K562 (cell line): ENCODE measurements at regions not wholly inside any gene's neighbourhood (a gene's known extent, or its start where the extent isn't known, plus 50 kb on each side); places are given as distances from the start of the nearest gene placed in this dataset.
A peak's percentile ranks its signal among the peaks of the same experiment; 100 is the strongest.

Source experiments
- ATAC-seq: fragments of 200-7000 bp; cut with Tn5 transposase; 3 replicates; pipeline ENCODE4 v1.9.1; 2020; ENCODE audit warnings: moderate library complexity
- BruUV-seq: library from RNA; stranded (reverse); fragments of 400-500 nt; replicated peaks from 2 replicates; lab custom pipeline; 2021; lab: Mats Ljungman, UMichigan
- CTCF ChIA-PET: fragments of 300-600 bp; formaldehyde crosslinking; extraction: SDS; loops from one replicate; lab custom pipeline; 2021; ENCODE audit warnings: low intra/inter-chr PET ratio; lab: Yijun Ruan, JAX
- POLR2A ChIA-PET: fragments of 300-600, 350-650 bp; sonication (Branson Sonifier 250); formaldehyde crosslinking; extraction: SDS; loops from one replicate; lab custom pipeline; 2021; ENCODE audit warnings: antibody characterized with exemption, inconsistent platforms; lab: Yijun Ruan, JAX
- DNase-seq, 4 experiments: peaks; one replicate each; pipeline versions ENCODE4 v3.0.0 to v3.0.0-alpha.2; 2011 to 2018; ENCODE audit warnings: low spot score in 3 of 4, mixed read lengths in 3 of 4; ENCODE audit errors: extremely low read depth in 1 of 4
- FAIRE-seq: peaks from 2 replicates; lab custom pipeline; 2011; peaks lifted over from hg19 to GRCh38; lab: Jason Lieb, UNC
- H2AFZ ChIP-seq: 2 replicates; pipeline ENCODE4 v1.6.0; 2011; ENCODE audit warnings: low read depth, low read length, control low read depth, inconsistent platforms
- H3K27ac ChIP-seq: fragments of 200-600 bp; 3 replicates; pipeline ENCODE4 v1.8.0; 2011; ENCODE audit warnings: low read depth, mild to moderate bottlenecking, control low read depth, inconsistent platforms, low read length, moderate library complexity, mixed read lengths; ENCODE audit errors: extremely low read depth
- H3K27me3 ChIP-seq, 2 experiments: fragments of 300-600 bp in 1 of 2; 2 replicates in 1 of 2; 3 replicates in 1 of 2; pipeline versions ENCODE4 v1.6.0 to v1.8.0; 2011; ENCODE audit warnings: inconsistent platforms in 2 of 2, low read length in 2 of 2, mild to moderate bottlenecking in 1 of 2, mixed read lengths in 1 of 2, moderate library complexity in 1 of 2; ENCODE audit not compliant: control insufficient read depth in 2 of 2, insufficient read depth in 2 of 2
- H3K36me3 ChIP-seq: fragments of 300-600 bp; 3 replicates; pipeline ENCODE4 v1.8.0; 2011; ENCODE audit warnings: mild to moderate bottlenecking, low read length, inconsistent platforms; ENCODE audit not compliant: control insufficient read depth, insufficient read depth
- H3K4me1 ChIP-seq, 2 experiments: fragments of 200-600 bp in 1 of 2; replicated peaks in 1 of 2; 2 replicates in 1 of 2; 3 replicates in 1 of 2; pipeline versions ENCODE4 v1.5.1 to v1.8.0; 2011; ENCODE audit warnings: inconsistent platforms in 2 of 2, low read length in 2 of 2, mild to moderate bottlenecking in 1 of 2, mixed read lengths in 1 of 2, moderate library complexity in 1 of 2; ENCODE audit not compliant: control insufficient read depth in 2 of 2, insufficient read depth in 2 of 2
- H3K4me2 ChIP-seq: 2 replicates; pipeline ENCODE4 v1.6.1; 2011; ENCODE audit warnings: low read length, control low read depth, inconsistent platforms, mixed read lengths; ENCODE audit not compliant: insufficient read depth
- H3K4me3 ChIP-seq: fragments of 200-600 bp; sonication (generic), shearing (Covaris generic); 2 replicates; pipeline ENCODE4 v1.5.1; 2016; ENCODE audit warnings: control low read depth, inconsistent platforms
- H3K79me2 ChIP-seq: fragments of 200-600 bp; 3 replicates; pipeline ENCODE4 v1.8.0; 2011; ENCODE audit warnings: low read length, inconsistent platforms; ENCODE audit not compliant: control insufficient read depth, insufficient read depth
- H3K9ac ChIP-seq, 2 experiments: 2 replicates each; pipeline versions ENCODE4 v1.6.0 to v1.6.1; 2011; ENCODE audit warnings: low read depth in 2 of 2, low read length in 2 of 2, control low read depth in 1 of 2, inconsistent platforms in 1 of 2, mild to moderate bottlenecking in 1 of 2, mixed read lengths in 1 of 2; ENCODE audit not compliant: insufficient read depth in 1 of 2
- H3K9me1 ChIP-seq: one replicate; pipeline ENCODE4 v1.6.0; 2011; ENCODE audit warnings: inconsistent platforms, mild to moderate bottlenecking, low read length, moderate library complexity; ENCODE audit not compliant: control insufficient read depth, insufficient read depth
- H3K9me3 ChIP-seq: replicated peaks from 2 replicates; pipeline ENCODE4 v1.5.1; 2011; ENCODE audit warnings: low read depth, low read length, inconsistent platforms; ENCODE audit not compliant: control insufficient read depth, insufficient read depth
- H4K20me1 ChIP-seq: replicated peaks from 2 replicates; pipeline ENCODE4 v1.6.1; 2011; ENCODE audit warnings: low read length, inconsistent platforms, mixed read lengths; ENCODE audit not compliant: control insufficient read depth, insufficient read depth
- FOXK2 ChIP-seq, 2 experiments: fragments of 450-650 bp; IDR thresholded peaks in 1 of 2; conservative IDR thresholded peaks in 1 of 2; 2 replicates each; pipeline ENCODE4 v1.6.1; 2016; ENCODE audit warnings: low read depth in 2 of 2, mild to moderate bottlenecking in 1 of 2
- GTF2A2 ChIP-seq: IDR thresholded peaks from 2 replicates; pipeline ENCODE4 v1.6.1; 2016; ENCODE audit warnings: mild to moderate bottlenecking, missing genetic modification characterization, missing compliant biosample characterization
- HDAC2 ChIP-seq: fragments of 450-650 bp; IDR thresholded peaks from 2 replicates; pipeline ENCODE4 v1.6.1; 2016; ENCODE audit warnings: mild to moderate bottlenecking
- MEF2A ChIP-seq: IDR thresholded peaks from 2 replicates; pipeline ENCODE4 v1.6.1; 2011; ENCODE audit warnings: low read depth, mild to moderate bottlenecking, low read length, moderate library complexity; ENCODE audit not compliant: control insufficient read depth
- NKRF ChIP-seq: fragments of 450-650 bp; IDR thresholded peaks from 2 replicates; pipeline ENCODE4 v1.6.1; 2016; ENCODE audit warnings: borderline replicate concordance
- NR4A1 ChIP-seq, 2 experiments: fragments of 250-450 bp in 1 of 2; fragments of 450-650 bp in 1 of 2; sonication (Bioruptor Pico) in 1 of 2; IDR thresholded peaks; 2 replicates each; pipeline versions ENCODE4 v1.4.0 to v1.6.1; 2016 to 2020; ENCODE audit warnings: mild to moderate bottlenecking in 2 of 2, missing compliant biosample characterization in 1 of 2, missing genetic modification characterization in 1 of 2, moderate library complexity in 1 of 2
- RFX1 ChIP-seq: fragments of 450-650 bp; IDR thresholded peaks from 2 replicates; pipeline ENCODE4 v1.6.1; 2016; ENCODE audit warnings: mild to moderate bottlenecking, moderate library complexity
- RFX5 ChIP-seq: IDR thresholded peaks from 2 replicates; pipeline ENCODE4 v1.6.1; 2011; ENCODE audit warnings: low read depth, mild to moderate bottlenecking, improper control_type of control experiment, low read length
- TSC22D4 ChIP-seq: fragments of 450-650 bp; IDR thresholded peaks from 2 replicates; pipeline ENCODE4 v1.6.1; 2016; ENCODE audit warnings: missing genetic modification characterization, missing biosample characterization, control low read depth
- ZBTB1 ChIP-seq: sonication (generic); formaldehyde crosslinking; IDR thresholded peaks from 2 replicates; pipeline ENCODE4 v1.8.1; 2023; ENCODE audit warnings: missing genetic modification reagents, low read depth, mild to moderate bottlenecking, borderline replicate concordance
- ZNF263 ChIP-seq: sonication (generic); formaldehyde crosslinking; IDR thresholded peaks from 2 replicates; pipeline ENCODE4 v1.8.0; 2022; ENCODE audit warnings: mild to moderate bottlenecking, missing genetic modification reagents, borderline replicate concordance
- WGBS: fragments of 100-300 bp; shearing (Covaris generic); methylation state at CpG from one replicate; pipeline ENCODE4 v1.1.6; 2016; ENCODE audit warnings: low coverage, mixed read lengths; ENCODE audit not compliant: insufficient coverage; ENCODE audit errors: missing lambda C conversion rate; 5-methylcytosine and 5-hydroxymethylcytosine counted together
- in situ Hi-C: fragments of 300-500 bp; cut with MboI; formaldehyde crosslinking; loops from 4 replicates; pipeline ENCODE4 v1.15.0; 2018; ENCODE audit warnings: inconsistent platforms, mixed read lengths
- intact Hi-C: fragments of 100-400 bp; cut with micrococcal nuclease; formaldehyde crosslinking; loops from 2 replicates; pipeline ENCODE4 v1.14.2; 2022
- TF ChIP-seq, protein P1 (sequence below): sonication (generic); formaldehyde crosslinking; IDR thresholded peaks from 2 replicates; pipeline ENCODE4 v1.8.1; 2022; ENCODE audit warnings: missing genetic modification reagents

DNA sequence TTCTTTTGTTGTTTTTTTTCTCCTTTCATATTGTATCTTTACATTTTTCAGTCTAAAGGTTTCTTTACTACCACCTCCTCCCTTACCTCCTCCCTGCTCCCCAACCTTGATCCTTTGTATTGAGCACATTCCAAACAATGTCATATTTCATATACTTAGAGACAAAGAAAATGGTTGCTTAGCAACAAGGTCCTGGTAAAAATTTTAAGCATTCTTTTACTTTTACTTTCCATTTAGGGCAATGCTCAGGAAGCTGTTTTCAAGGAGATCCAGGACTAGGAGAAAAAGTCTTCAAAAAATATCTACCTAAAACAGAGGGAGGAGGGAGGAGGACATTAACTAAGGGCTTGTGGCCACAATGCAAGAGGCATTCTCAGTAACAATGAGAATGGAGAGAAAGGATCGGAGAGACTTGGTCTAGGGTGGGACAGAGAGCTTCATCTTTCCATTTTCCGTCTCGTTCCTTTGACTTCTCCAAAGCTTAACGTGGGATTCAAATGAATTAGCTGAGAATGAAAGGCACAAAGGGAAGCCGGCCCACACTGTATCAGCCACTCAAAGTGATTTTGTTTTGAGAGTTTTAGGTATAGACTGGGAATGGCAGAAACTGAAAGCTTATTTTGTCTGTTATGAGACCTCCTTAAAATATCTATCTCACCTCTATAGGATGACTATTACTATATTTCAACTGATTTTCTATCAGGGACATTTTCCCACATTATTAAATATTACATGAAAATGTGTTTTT lies 455.7 kb downstream of the RAB38 start:
- ChIA-PET CTCF (no interaction called here), POLR2A (no interaction called here)
- no peaks in the 10 kb centered on the region for H3K4me1 ChIP-seq
- no peaks in the 10 kb centered on the region for H3K9me1 ChIP-seq
- in situ Hi-C loops (no loop called here), intact Hi-C loops (no loop called here)
- no peaks in the 10 kb centered on the region for H3K36me3 ChIP-seq
- no peak overlapping the region for H3K4me3 ChIP-seq
- no peaks in the 10 kb centered on the region for H3K79me2 ChIP-seq
- H3K27me3 ChIP-seq, result no peaks in the 10 kb centered on the region
- no peak overlapping the region for H3K9ac ChIP-seq
- no peaks in the 10 kb centered on the region for H4K20me1 ChIP-seq
- no peak overlapping the region for H3K27ac ChIP-seq
- no TSS peak for BruUV-seq
- H3K9me3 ChIP-seq, result no peaks in the 10 kb centered on the region
- 0% methylated on average over 5 of the region's 5 CpGs for WGBS
- DNase-seq, result no peak
- no peak overlapping the region for H3K4me2 ChIP-seq
- H2AFZ ChIP-seq, result no peak overlapping the region
- ATAC-seq, result no peak
- no peak for FAIRE-seq
- TF ChIP-seq ZBTB1 (CRISPR knock-in tag) (no peak), RFX1 (peak; percentile 57)
- TF ChIP-seq, protein P1, sequence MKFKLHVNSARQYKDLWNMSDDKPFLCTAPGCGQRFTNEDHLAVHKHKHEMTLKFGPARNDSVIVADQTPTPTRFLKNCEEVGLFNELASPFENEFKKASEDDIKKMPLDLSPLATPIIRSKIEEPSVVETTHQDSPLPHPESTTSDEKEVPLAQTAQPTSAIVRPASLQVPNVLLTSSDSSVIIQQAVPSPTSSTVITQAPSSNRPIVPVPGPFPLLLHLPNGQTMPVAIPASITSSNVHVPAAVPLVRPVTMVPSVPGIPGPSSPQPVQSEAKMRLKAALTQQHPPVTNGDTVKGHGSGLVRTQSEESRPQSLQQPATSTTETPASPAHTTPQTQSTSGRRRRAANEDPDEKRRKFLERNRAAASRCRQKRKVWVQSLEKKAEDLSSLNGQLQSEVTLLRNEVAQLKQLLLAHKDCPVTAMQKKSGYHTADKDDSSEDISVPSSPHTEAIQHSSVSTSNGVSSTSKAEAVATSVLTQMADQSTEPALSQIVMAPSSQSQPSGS (CRISPR knock-in tag), result no peak

DNA sequence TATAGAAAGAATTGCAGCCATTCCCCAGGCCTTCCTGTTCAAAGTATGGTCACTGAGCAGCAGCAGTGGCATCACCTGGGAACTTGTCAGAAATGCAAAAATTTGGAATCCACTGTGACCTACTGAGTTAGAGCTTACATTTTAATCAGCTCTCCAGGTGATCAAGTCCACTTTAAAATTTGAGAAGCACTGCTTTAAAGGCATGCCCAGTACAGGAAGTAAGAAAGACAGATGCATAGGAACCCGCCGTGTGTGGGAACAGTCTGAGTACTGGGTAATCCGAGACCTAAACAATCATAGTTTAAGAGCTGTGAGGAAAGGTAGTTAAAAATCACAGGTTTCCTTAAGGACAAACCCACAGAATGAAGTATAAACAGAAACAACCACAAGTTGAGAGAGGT lies 462.4 kb downstream of the RAB38 start:
- BruUV-seq, result no TSS peak
- POLR2A ChIA-PET, result no interaction called here
- Histone ChIP-seq H3K27me3 (no peaks in the 10 kb centered on the region), H3K9me1 (no peaks in the 10 kb centered on the region), H3K9me3 (no peaks in the 10 kb centered on the region), H3K4me3 (no peak overlapping the region), H3K79me2 (no peaks in the 10 kb centered on the region), H3K27ac (no peak overlapping the region), H4K20me1 (no peaks in the 10 kb centered on the region), H3K36me3 (no peaks in the 10 kb centered on the region), H3K4me2 (no peak overlapping the region), H3K4me1 (no peaks in the 10 kb centered on the region), H3K9ac (no peak overlapping the region), H2AFZ (no peak overlapping the region)
- ATAC-seq, result no peak
- no peak for FAIRE-seq
- no peak for DNase-seq
- CTCF ChIA-PET, result no interaction called here
- WGBS, result 0% methylated on average over 3 of the region's 3 CpGs
- intact Hi-C loops (no loop called here), in situ Hi-C loops (no loop called here)
- TF ChIP-seq NR4A1 (CRISPR knock-in tag; IDR thresholded peaks at IDR 0.05), result no peak
- TF ChIP-seq NR4A1 (tag; IDR thresholded peaks at IDR 0.05), result no peak
- no peak for TF ChIP-seq RFX5
- no peak for TF ChIP-seq HDAC2
- no peak for TF ChIP-seq GTF2A2 (tag)
- TF ChIP-seq FOXK2 (conservative IDR thresholded peaks at IDR 0.05 in 1 of 2, IDR thresholded peaks at IDR 0.05 in 1 of 2; ENCODE audit: low read depth in 2 of 2), result no peak
- TF ChIP-seq MEF2A, result no peak
- no peak for TF ChIP-seq TSC22D4 (tag)
- no peak for TF ChIP-seq NKRF
- TF ChIP-seq ZNF263 (CRISPR knock-in tag), result no peak
